ENCODE measurements at regions not wholly inside any gene's neighbourhood (a gene's known extent, or its start where the extent isn't known, plus 50 kb on each side); places are given as distances from the start of the nearest gene placed in this dataset.

- no peak overlapping the region for H3K27ac Mint-ChIP-seq
- Histone ChIP-seq H3K27ac (ENCODE audit: low read depth in 1 of 2, low read length in 2 of 2) (no peak overlapping the region), H3K4me1 (ENCODE audit: control insufficient read depth in 1 of 2, insufficient read depth in 2 of 2, low read length in 2 of 2) (no peaks in the 10 kb centered on the region), H3K9ac (ENCODE audit: insufficient read depth, low read length, poor library complexity, severe bottlenecking) (no peak overlapping the region), H3K27me3 (ENCODE audit: control insufficient read depth in 2 of 2, insufficient read depth in 2 of 2, low read length in 2 of 2) (no peaks in the 10 kb centered on the region), H2AFZ (ENCODE audit: insufficient read depth, low read depth, low read length, poor library complexity, severe bottlenecking) (no peak overlapping the region), H3K36me3 (replicated peaks in 1 of 2; ENCODE audit: control insufficient read depth in 1 of 2, insufficient read depth in 2 of 2, low read length in 2 of 2) (no peaks in the 10 kb centered on the region), H3K4me2 (replicated peaks; ENCODE audit: extremely low read depth, low read length, poor library complexity, severe bottlenecking) (no peak overlapping the region), H3K4me3 (replicated peaks in 1 of 3; ENCODE audit: low read depth in 2 of 3, low read length in 3 of 3) (no peak overlapping the region), H3K79me2 (ENCODE audit: insufficient read depth, low read length) (no peaks in the 10 kb centered on the region), H3K9me3 (replicated peaks in 1 of 2; ENCODE audit: control insufficient read depth in 1 of 2, insufficient read depth in 1 of 2, low read length in 2 of 2) (no peaks in the 10 kb centered on the region), H4K20me1 (ENCODE audit: insufficient read depth, low read length) (no peaks in the 10 kb centered on the region)
- H3K4me3 Mint-ChIP-seq: no peak overlapping the region
- no peak for DNase-seq
- WGBS (ENCODE audit: insufficient coverage): no CpG with 5 or more reads among the region's 2 CpGs
- H3K4me1 Mint-ChIP-seq: peaks cover 2% of the 10 kb centered on the region
- H3K9me3 Mint-ChIP-seq: peaks cover 0 to 1% (median 0%) of the 10 kb centered on the region in 7 donors
- TF ChIP-seq CTCF (IDR thresholded peaks at IDR 0.05): no peak
- peaks cover 0 to 3% (median 0%) of the 10 kb centered on the region in 3 donors for H3K27me3 Mint-ChIP-seq (ENCODE audit: low read depth in 3 of 3)
- no peaks in the 10 kb centered on the region for H3K36me3 Mint-ChIP-seq
- intact Hi-C loops (cut with micrococcal nuclease): no loop called here
These were observed 76.5 kb downstream of the DDIT4L start for GRCh38 chr4:100113732-100114131.

GRCh38 chr4:100113096-100113495, 77.2 kb downstream of the DDIT4L start:
- Histone ChIP-seq H2AFZ (ENCODE audit: insufficient read depth, low read depth, low read length, poor library complexity, severe bottlenecking) (no peak overlapping the region), H3K4me2 (replicated peaks; ENCODE audit: extremely low read depth, low read length, poor library complexity, severe bottlenecking) (no peak overlapping the region), H3K27me3 (ENCODE audit: control insufficient read depth in 2 of 2, insufficient read depth in 2 of 2, low read length in 2 of 2) (no peaks in the 10 kb centered on the region), H3K4me3 (replicated peaks in 1 of 3; ENCODE audit: low read depth in 2 of 3, low read length in 3 of 3) (no peak overlapping the region), H3K27ac (ENCODE audit: low read depth in 1 of 2, low read length in 2 of 2) (no peak overlapping the region), H3K4me1 (ENCODE audit: control insufficient read depth in 1 of 2, insufficient read depth in 2 of 2, low read length in 2 of 2) (no peaks in the 10 kb centered on the region), H3K9ac (ENCODE audit: insufficient read depth, low read length, poor library complexity, severe bottlenecking) (no peak overlapping the region), H4K20me1 (ENCODE audit: insufficient read depth, low read length) (no peaks in the 10 kb centered on the region), H3K79me2 (ENCODE audit: insufficient read depth, low read length) (no peaks in the 10 kb centered on the region), H3K9me3 (replicated peaks in 1 of 2; ENCODE audit: control insufficient read depth in 1 of 2, insufficient read depth in 1 of 2, low read length in 2 of 2) (no peaks in the 10 kb centered on the region), H3K36me3 (replicated peaks in 1 of 2; ENCODE audit: control insufficient read depth in 1 of 2, insufficient read depth in 2 of 2, low read length in 2 of 2) (no peaks in the 10 kb centered on the region)
- H3K36me3 Mint-ChIP-seq: no peaks in the 10 kb centered on the region
- H3K4me3 Mint-ChIP-seq: no peak overlapping the region
- intact Hi-C loops (cut with micrococcal nuclease): no loop called here
- TF ChIP-seq CTCF (IDR thresholded peaks at IDR 0.05): no peak
- peak overlapping the region in 1 of 7 donors; percentile 54 for H3K27ac Mint-ChIP-seq
- peaks cover 0 to 3% (median 0%) of the 10 kb centered on the region in 3 donors for H3K27me3 Mint-ChIP-seq (ENCODE audit: low read depth in 3 of 3)
- peaks cover 0 to 1% (median 0%) of the 10 kb centered on the region in 7 donors for H3K9me3 Mint-ChIP-seq
- peaks cover 2% of the 10 kb centered on the region for H3K4me1 Mint-ChIP-seq
- WGBS (ENCODE audit: insufficient coverage): no CpG with 5 or more reads among the region's 1 CpG
- no peak for DNase-seq
